ENCODE measurements at regions not wholly inside any gene's neighbourhood (a gene's known extent, or its start where the extent isn't known, plus 50 kb on each side); places are given as distances from the start of the nearest gene placed in this dataset.

GRCh38 chr17:77596491-77597417 lies 361.7 kb upstream of the TNRC6C start:
- no peak for DNase-seq

DNA sequence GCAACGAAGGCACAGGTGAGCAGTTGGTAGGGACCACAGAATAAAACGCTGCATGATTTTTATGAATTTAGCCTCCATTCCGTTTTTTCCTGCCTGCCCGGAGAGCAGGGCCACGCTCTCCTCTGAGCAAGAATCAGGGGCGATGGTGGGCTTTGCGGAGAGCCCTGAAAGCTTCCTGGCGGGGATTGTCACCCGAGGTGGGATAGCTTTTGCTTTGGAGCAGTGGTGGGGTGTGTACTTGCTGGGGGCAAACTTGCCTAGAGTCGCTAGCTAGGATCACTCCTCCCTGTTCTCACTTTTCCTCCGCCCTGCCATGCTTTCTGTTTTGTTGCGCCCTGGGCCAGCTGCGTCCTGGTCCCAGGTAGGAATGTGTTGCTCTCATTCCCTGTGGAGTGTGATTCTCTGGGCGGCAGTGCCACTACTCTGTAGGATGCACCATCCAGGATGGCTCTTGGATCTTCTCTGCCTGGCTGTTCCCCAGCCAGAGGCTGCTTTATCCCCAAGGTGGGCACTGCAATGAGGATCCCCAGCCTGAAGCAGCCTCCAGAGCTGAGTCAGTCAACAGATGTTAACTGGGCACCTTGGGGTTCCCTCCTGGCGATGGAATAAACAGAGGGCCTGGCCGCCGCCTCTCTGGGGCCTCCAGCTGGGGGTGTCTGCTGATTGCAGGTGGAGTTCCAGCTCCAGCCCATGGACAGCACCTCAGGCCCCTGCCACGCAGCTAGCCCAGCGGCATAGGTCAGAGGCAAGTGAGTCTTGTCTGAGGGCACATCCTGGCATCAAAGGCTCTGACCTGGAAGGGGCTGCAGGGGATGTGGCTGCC lies 360.9 kb upstream of the TNRC6C start:
- no peak for DNase-seq

GRCh38 chr17:77598241-77598620 lies 360.3 kb upstream of the TNRC6C start:
- no peak for DNase-seq

- no peak for DNase-seq
Measured at GRCh38 chr17:77599699-77600098, 358.8 kb upstream of the TNRC6C start.

GRCh38 chr17:77600346-77600745 lies 358.2 kb upstream of the TNRC6C start:
- DNase-seq = no peak

- no peak for DNase-seq
Measured at GRCh38 chr17:77601054-77601979, 357.2 kb upstream of the TNRC6C start.

- no peak for DNase-seq
Measured at GRCh38 chr17:77602062-77602746, 356.3 kb upstream of the TNRC6C start.

DNA sequence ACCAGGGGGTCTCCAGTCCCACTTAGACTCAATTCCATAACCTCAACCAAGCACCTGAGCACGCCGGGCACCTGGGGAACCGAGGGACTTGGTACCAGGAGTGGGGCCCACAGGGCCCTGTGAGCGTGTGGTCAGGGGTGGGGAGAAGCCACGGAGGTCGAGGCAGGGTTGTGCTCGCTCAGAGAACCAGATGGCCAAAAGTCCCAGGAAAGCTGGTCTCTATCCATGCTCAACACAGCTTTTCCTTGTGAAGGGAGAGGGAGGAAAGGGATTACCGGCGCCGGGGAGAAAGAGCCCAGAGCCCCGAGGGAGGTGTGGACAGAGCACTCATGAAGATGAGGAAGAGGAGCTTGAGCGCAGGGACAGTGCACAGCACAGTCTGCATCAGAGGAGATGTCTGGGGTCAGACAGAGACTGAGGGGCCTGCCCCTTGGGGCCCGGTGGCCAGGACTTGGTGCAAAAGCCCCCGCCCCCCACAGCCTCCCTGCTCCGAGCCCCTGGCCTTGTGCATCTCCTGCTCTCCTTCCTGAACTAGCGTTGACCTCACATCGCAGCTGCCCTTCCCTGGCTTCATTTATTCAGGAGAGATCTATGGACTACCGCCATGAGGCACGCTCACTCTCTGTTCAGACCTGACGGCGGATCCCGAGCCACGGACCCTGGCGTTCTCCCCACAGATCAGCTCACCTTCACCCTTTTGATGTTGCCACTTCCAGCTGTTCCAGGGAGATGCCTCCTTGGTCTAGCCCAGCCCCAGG lies 355.4 kb upstream of the TNRC6C start:
- no peak for DNase-seq

- no peak for DNase-seq
Measured at GRCh38 chr17:77604301-77604972, 354.1 kb upstream of the TNRC6C start.

DNA sequence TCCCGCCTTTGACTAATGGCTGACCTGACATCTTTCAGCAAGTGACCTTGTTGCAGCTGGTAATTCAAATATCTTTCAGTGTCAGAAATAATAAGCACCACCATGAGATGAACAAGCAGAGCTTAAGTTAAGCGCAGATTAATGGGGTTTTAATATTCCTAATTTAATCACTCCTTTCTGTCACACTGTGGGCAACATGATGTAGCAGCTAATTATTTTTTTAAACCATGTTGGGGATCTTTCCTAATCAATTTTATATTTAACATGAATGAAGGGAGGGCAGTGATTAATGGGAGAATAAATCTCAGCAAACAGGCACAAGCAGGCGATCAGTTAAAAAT lies 353.6 kb upstream of the TNRC6C start:
- no peak for DNase-seq

DNA sequence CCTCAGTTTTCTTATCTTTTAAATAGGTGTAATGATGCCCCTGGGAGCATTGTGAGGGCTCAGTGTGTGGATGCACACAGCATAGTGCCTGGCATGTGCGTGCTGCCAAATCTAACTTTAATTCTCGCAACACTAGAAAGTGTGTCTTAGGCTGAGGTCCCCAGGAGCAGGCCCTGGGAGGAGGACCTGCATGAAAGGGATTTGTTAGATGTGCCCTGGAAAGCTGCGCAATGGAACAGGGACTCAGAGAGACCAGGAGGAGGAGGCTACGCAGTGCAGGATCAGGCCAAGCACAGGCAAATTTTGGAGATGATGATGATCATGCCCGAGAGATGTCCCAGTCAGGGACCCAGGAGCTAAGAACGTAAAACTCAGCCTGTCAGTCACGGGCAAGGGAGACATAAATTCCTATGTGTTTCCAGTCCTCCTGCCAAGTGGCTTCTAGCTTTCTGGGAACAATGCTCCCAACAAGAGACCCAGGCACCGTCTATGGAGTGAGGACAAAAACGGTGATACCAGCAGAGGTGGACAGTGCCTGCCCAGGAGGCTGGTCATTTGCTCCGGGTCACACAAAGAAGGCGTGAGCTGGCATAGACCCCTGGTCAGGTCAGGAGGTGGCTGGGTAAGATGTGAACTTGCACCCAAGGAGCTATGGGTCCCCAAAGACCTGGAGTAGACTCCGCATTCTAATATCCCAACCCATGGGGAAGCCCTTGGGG lies 352.2 kb upstream of the TNRC6C start:
- no peak for DNase-seq

DNA sequence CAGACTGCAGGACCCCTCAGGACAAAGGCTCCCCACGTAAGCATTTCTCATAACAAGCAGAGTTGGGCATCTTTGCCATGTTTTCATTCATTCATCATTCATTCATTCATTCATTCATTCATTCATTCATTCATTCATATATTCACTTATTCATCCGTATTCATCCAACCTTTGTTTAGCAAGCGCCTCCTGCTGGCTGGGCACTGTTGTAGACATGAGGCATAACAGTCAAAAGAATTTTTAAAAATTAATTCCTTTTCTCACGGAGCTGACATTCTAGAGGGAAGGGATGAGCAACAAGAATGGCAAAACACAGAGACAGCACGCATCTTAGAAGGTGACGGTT lies 351.7 kb upstream of the TNRC6C start:
- DNase-seq = no peak

GRCh38 chr17:77607606-77608005 lies 350.9 kb upstream of the TNRC6C start:
- no peak for DNase-seq

- no peak for DNase-seq
Measured at GRCh38 chr17:77608431-77608830, 350.1 kb upstream of the TNRC6C start.

GRCh38 chr17:77609553-77610517 lies 348.7 kb upstream of the TNRC6C start:
- no peak for DNase-seq

- DNase-seq = no peak
Measured at GRCh38 chr17:77610518-77610893, 348.0 kb upstream of the TNRC6C start.

DNA sequence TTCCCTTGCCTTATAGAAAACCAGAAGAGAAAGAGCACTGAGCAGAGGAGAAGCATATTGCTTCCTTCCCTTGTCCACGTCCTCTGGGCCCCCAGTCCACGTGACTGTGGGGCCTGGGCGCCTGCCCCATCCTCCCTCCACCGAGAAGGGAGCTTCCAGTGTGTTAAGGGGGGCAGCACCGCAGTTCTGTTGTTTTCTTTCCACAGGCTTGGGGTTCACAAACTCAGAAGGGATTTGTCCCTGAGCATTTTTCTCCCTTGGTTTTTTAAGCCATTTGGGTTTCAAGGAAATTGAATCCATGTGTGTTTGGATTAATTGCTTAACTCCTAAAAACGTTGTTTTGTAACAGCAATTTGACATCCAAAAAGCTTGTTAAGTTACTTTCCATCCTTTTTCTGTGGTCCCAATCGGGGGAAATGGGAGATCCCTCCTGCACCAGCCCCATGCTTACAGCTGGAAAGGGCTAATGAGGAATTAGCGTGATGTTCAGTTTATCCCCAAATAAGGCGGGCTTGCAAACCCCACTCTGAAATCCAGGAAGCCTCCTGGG lies 347.5 kb upstream of the TNRC6C start:
- DNase-seq = no peak

DNA sequence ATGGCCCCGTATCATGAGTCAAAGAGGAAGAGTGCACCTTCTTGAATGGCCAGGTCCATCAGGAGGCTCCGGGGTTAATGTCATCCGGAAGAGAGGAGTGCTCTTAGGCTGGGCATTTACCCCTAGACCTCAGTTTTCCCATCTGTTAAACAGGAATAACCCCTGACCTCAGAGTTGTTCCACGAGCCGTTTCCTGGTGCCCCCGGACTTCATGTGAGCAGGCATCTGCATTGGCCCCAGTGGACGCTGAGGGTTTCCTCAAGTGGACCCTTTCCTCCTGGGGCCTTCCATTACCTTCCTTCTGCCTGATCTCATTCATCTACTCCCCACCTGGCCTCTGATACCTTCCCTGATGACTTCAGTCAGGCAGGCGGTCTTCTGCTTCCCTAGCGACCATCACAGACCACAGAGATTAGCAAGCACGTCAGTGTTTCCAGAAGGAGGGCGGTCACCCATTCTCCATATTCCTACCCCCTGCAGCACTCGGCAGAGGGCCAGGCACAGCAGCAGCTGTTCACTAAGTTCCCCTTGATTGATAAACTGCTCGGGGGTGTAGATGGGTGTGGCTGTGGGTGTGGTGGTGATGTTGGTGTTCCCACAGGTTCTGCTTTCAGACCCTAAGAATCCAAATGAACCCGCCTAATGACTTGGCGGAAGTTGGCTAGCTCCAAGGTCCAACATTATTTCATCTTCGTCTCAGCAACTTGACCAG lies 346.6 kb upstream of the TNRC6C start:
- no peak for DNase-seq

Measured in NCI-H748 treated with DMSO at 0.1 percent for 48 hours (cell line).